CD4-positive, alpha-beta memory T cell (primary cell): ENCODE measurements at regions not wholly inside any gene's neighbourhood (a gene's known extent, or its start where the extent isn't known, plus 50 kb on each side); places are given as distances from the start of the nearest gene placed in this dataset.

Experiments
- CTCF ChIA-PET: fragments of 350-600 bp; sonication (Branson Sonifier 250); formaldehyde crosslinking; loops from one replicate; lab custom pipeline; 2021; ENCODE audit warnings: inconsistent platforms; ENCODE audit not compliant: partially characterized antibody; lab: Charles Lee
- POLR2A ChIA-PET: fragments of 350-600 bp; sonication (Branson Sonifier 250); formaldehyde crosslinking; loops from one replicate; lab custom pipeline; 2021; ENCODE audit not compliant: partially characterized antibody; lab: Charles Lee
- DNase-seq, 5 donors: peaks; one replicate each; pipeline versions ENCODE4 v3.0.0 to v3.0.0-alpha.2; 2020 to 2022; ENCODE audit warnings: mixed read lengths in 1 of 5
- H3K27ac ChIP-seq: one replicate; pipeline ENCODE4 v1.7.0; 2013; ENCODE audit warnings: low read depth, low read length
- H3K27me3 ChIP-seq: 2 replicates; pipeline ENCODE4 v1.7.0; 2013; ENCODE audit warnings: mild to moderate bottlenecking, low read length, moderate library complexity; ENCODE audit not compliant: insufficient read depth
- H3K36me3 ChIP-seq: 2 replicates; pipeline ENCODE4 v1.7.0; 2013; ENCODE audit warnings: mild to moderate bottlenecking, low read length, moderate library complexity; ENCODE audit not compliant: insufficient read depth
- H3K4me1 ChIP-seq: 2 replicates; pipeline ENCODE4 v1.7.0; 2013; ENCODE audit warnings: mild to moderate bottlenecking, low read length, moderate library complexity; ENCODE audit not compliant: insufficient read depth
- H3K4me3 ChIP-seq, 2 donors: one replicate each; pipeline ENCODE4 v1.7.0; 2013; ENCODE audit warnings: low read length in 2 of 2, mild to moderate bottlenecking in 1 of 2
- H3K9me3 ChIP-seq, 2 donors: one replicate each; pipeline ENCODE4 v1.7.0; 2013; ENCODE audit warnings: low read length in 2 of 2, control low read depth in 1 of 2; ENCODE audit not compliant: control insufficient read depth in 1 of 2
- H3K27ac Mint-ChIP-seq, 7 donors: one replicate each; pipeline ENCODE4 v1.8.0; 2020 to 2021; ENCODE audit warnings: mixed read lengths in 7 of 7, mild to moderate bottlenecking in 6 of 7, inconsistent platforms in 3 of 7, moderate library complexity in 3 of 7
- H3K27me3 Mint-ChIP-seq, 2 donors: one replicate each; pipeline ENCODE4 v1.8.0; 2020 to 2021; ENCODE audit warnings: mixed read lengths in 2 of 2
- H3K36me3 Mint-ChIP-seq, 2 donors: one replicate each; pipeline ENCODE4 v1.8.0; 2020 to 2021; ENCODE audit warnings: mixed read lengths in 2 of 2, inconsistent platforms in 1 of 2, mild to moderate bottlenecking in 1 of 2
- H3K4me1 Mint-ChIP-seq, 4 donors: one replicate each; pipeline ENCODE4 v1.8.0; 2020 to 2021; ENCODE audit warnings: mixed read lengths in 4 of 4, mild to moderate bottlenecking in 1 of 4
- H3K4me3 Mint-ChIP-seq, 8 donors: one replicate each; pipeline ENCODE4 v1.8.0; 2020 to 2021; ENCODE audit warnings: mixed read lengths in 8 of 8, mild to moderate bottlenecking in 7 of 8, moderate library complexity in 6 of 8, inconsistent platforms in 3 of 8
- H3K9me3 Mint-ChIP-seq, 8 donors: one replicate each; pipeline ENCODE4 v1.8.0; 2020 to 2021; ENCODE audit warnings: mixed read lengths in 8 of 8, mild to moderate bottlenecking in 5 of 8, inconsistent platforms in 3 of 8, moderate library complexity in 1 of 8
- intact Hi-C: fragments of 100-400 bp; cut with micrococcal nuclease; formaldehyde crosslinking; loops from one replicate; pipeline ENCODE4 v1.15.1; 2023

DNA sequence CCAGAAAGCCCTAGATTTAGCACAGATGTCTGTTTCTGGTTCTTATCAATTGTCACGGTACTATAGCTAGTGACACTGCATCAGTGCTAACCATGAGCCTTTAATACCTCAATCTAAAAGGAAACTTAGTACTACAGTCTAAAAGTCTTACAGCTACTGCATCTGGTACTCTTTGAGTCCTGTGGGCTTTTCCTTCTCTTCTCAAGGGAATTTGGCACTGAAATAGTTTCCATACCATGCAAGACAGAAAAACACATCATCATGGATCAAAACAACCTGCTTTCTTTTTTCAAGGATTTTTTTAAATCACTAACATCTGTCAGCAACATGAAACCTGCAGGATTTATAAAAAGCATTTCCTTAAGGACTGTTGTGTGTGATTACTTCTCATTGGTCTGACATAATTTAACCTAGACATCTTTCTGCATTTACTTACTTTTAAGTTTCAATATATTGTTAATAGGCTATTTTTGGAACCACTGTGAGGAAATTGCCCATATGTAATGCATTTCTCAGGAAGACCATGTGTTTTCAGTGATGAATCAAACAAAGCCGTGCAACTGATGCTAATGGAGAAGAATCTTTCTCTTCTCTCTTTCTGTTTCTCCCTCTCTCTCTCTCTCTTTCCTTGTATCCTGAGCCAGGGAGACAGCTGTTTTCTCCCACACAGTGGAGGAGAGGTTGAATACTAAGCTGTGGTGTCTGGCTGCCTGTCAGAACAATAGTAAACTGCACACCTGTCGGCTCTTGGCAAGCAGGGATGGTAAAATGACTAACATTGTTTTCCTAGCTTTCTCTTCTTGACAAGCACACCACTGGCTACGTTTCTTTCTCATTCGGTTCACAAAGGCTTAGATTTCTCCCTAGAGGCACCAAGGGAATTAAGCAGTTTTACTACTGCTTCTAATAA, 273.4 kb downstream of the CSNK1G3 start:
- POLR2A ChIA-PET, result no interaction called here
- Histone ChIP-seq H3K4me1 (no peaks in the 10 kb centered on the region), H3K36me3 (no peaks in the 10 kb centered on the region), H3K4me3 (no peak overlapping the region), H3K27me3 (no peaks in the 10 kb centered on the region), H3K9me3 (no peaks in the 10 kb centered on the region), H3K27ac (no peak overlapping the region)
- Mint-ChIP-seq H3K27me3 (no peaks in the 10 kb centered on the region), H3K36me3 (no peaks in the 10 kb centered on the region), H3K4me1 (no peaks in the 10 kb centered on the region), H3K4me3 (no peak overlapping the region), H3K27ac (no peak overlapping the region), H3K9me3 (peaks cover 0 to 8% (median 4%) of the 10 kb centered on the region in 8 donors)
- intact Hi-C loops, result no loop called here
- DNase-seq, result no peak
- CTCF ChIA-PET, result no interaction called here

DNA sequence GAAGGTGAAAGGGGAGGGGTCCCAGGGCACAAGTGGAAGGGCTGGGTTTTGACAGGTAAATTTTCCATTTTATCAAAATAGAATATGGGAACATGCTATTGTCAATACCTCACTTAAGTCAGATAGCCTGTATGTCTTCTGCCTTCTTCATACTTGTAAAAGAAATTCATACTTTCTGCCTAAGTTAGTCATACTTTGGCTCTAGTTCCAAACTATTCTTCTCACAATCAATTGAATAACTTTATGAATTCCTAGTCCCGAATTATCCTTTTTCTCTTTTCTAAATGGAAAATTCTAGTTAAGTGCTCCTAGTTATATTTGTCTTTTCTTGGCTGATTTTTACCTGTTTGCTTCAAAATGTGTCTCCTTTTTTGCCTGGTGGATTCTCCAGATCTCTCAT, 271.4 kb downstream of the CSNK1G3 start:
- Mint-ChIP-seq H3K9me3 (peaks cover 0 to 2% (median 0%) of the 10 kb centered on the region in 8 donors), H3K4me3 (no peak overlapping the region), H3K27me3 (no peaks in the 10 kb centered on the region), H3K4me1 (no peaks in the 10 kb centered on the region), H3K27ac (no peak overlapping the region), H3K36me3 (no peaks in the 10 kb centered on the region)
- Histone ChIP-seq H3K36me3 (no peaks in the 10 kb centered on the region), H3K4me3 (no peak overlapping the region), H3K27ac (no peak overlapping the region), H3K4me1 (no peaks in the 10 kb centered on the region), H3K9me3 (no peaks in the 10 kb centered on the region), H3K27me3 (no peaks in the 10 kb centered on the region)
- POLR2A ChIA-PET, result no interaction called here
- CTCF ChIA-PET, result no interaction called here
- intact Hi-C loops, result no loop called here
- no peak for DNase-seq

DNA sequence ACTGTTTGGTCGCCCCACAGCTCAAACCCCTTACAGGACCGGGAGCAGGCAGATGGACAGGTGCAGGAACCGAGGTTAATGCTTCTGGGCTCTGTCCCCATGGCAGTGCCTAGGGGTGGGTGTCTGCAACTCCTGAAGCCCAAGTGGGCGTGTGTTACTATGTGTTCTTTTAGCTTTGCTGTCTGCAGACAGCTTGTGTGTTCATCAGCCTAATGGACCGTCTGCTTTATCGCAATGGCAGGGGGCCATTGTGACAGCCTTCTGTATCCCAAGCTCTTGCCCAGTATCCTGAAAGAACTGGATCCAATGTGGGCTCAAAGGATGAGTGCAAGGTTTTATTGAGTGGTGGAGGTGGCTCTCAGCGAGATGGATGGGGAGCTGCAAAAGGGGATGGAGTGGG, 266.7 kb downstream of the CSNK1G3 start:
- Histone ChIP-seq H3K27ac (no peak overlapping the region), H3K36me3 (no peaks in the 10 kb centered on the region), H3K9me3 (no peaks in the 10 kb centered on the region), H3K27me3 (no peaks in the 10 kb centered on the region), H3K4me1 (no peaks in the 10 kb centered on the region), H3K4me3 (no peak overlapping the region)
- DNase-seq, result no peak
- Mint-ChIP-seq H3K4me3 (no peak overlapping the region), H3K9me3 (peaks cover 0 to 5% (median 0%) of the 10 kb centered on the region in 8 donors), H3K36me3 (no peaks in the 10 kb centered on the region), H3K4me1 (no peaks in the 10 kb centered on the region), H3K27me3 (no peaks in the 10 kb centered on the region), H3K27ac (no peak overlapping the region)
- ChIA-PET CTCF (no interaction called here), POLR2A (no interaction called here)
- intact Hi-C loops, result no loop called here

DNA sequence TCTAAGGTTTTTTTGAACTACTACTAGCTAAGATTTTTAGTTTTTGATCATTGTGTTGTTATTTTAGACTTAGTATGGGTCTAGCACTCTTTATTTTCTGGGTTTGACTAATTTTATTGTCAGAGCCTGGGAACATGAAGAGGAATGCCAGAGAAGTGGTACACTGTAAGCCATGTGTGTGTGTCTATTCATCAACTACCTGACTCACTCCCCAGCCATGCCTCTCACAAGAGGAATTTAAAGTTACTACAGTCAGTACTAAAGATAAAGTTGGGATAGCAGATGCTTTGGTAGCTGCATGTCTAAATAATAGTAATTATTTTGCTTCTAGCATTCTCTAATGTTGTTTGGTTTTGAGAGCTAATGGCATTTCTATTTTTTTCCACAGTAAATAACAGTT, 264.8 kb downstream of the CSNK1G3 start:
- no peak overlapping the region for H3K27ac Mint-ChIP-seq
- H3K9me3 Mint-ChIP-seq, result peaks cover 0 to 17% (median under 1%) of the 10 kb centered on the region in 8 donors
- ChIA-PET POLR2A (no interaction called here), CTCF (interaction anchor here (0.9 kb wide), 1 partner anchor 10 kb away, joined by 3 read pairs; no protein-coding TSS in a partner anchor)
- no peak overlapping the region for H3K4me3 Mint-ChIP-seq
- H3K36me3 ChIP-seq, result no peaks in the 10 kb centered on the region
- H3K4me1 Mint-ChIP-seq, result no peaks in the 10 kb centered on the region
- no peak overlapping the region for H3K4me3 ChIP-seq
- H3K27me3 ChIP-seq, result no peaks in the 10 kb centered on the region
- no peak for DNase-seq
- no peaks in the 10 kb centered on the region for H3K27me3 Mint-ChIP-seq
- no peak overlapping the region for H3K27ac ChIP-seq
- H3K9me3 ChIP-seq, result peaks cover 0 to 4% of the 10 kb centered on the region in 2 donors
- no peaks in the 10 kb centered on the region for H3K4me1 ChIP-seq
- H3K36me3 Mint-ChIP-seq, result no peaks in the 10 kb centered on the region
- intact Hi-C loops, result no loop called here

DNA sequence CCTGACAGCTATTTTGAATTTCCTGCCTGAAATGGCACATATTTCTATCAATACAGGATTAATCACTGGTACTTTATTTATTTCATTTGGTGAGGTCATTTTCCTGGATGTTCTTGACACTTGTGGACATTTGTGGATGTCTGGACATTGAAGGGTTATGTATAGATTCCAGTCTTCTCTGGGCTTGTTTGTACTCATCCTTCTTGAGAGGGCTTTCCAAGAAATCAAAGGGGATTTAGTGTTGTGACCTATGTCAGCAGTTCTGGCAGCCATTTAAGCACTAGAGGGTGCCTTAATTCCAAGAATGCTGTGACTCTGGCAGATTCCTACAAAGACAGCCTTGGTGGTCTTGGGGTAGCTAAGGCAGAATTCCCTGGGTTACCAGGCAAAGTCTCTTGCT, 259.7 kb downstream of the CSNK1G3 start:
- Histone ChIP-seq H3K27me3 (no peaks in the 10 kb centered on the region), H3K4me3 (no peak overlapping the region), H3K36me3 (no peaks in the 10 kb centered on the region), H3K27ac (no peak overlapping the region), H3K9me3 (peaks cover 0 to 4% of the 10 kb centered on the region in 2 donors), H3K4me1 (no peaks in the 10 kb centered on the region)
- DNase-seq, result no peak
- no peaks in the 10 kb centered on the region for H3K4me1 Mint-ChIP-seq
- ChIA-PET CTCF (no interaction called here), POLR2A (no interaction called here)
- intact Hi-C loops, result no loop called here
- H3K9me3 Mint-ChIP-seq, result peaks cover 3 to 22% (median 5%) of the 10 kb centered on the region in 8 donors
- no peak overlapping the region for H3K27ac Mint-ChIP-seq
- H3K36me3 Mint-ChIP-seq, result no peaks in the 10 kb centered on the region
- H3K4me3 Mint-ChIP-seq, result no peak overlapping the region
- no peaks in the 10 kb centered on the region for H3K27me3 Mint-ChIP-seq

DNA sequence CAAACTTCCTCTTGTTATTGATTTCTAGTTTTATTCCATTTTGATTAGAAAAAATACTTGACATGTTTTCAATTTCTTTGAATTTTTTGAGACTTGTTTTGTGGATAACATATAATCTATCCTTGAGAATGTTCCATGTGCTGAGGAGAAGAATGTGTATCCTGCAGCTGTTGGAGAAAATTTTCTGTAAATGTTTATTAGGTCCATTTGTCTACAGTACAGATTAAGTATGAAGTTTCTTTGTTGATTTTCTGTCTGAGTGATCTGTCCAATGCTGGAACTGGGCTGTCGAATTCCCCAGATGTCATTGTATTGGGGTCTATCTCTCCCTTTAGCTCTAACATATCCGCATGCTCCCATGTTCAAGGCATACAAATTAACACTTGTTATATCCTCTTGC, 251.2 kb downstream of the CSNK1G3 start:
- Histone ChIP-seq H3K27me3 (no peaks in the 10 kb centered on the region), H3K36me3 (no peaks in the 10 kb centered on the region), H3K4me1 (no peaks in the 10 kb centered on the region), H3K9me3 (no peaks in the 10 kb centered on the region), H3K4me3 (no peak overlapping the region), H3K27ac (no peak overlapping the region)
- Mint-ChIP-seq H3K27me3 (no peaks in the 10 kb centered on the region), H3K4me3 (no peak overlapping the region), H3K27ac (no peak overlapping the region), H3K9me3 (peaks cover 0 to 16% (median 4%) of the 10 kb centered on the region in 8 donors), H3K36me3 (no peaks in the 10 kb centered on the region), H3K4me1 (no peaks in the 10 kb centered on the region)
- ChIA-PET CTCF (no interaction called here), POLR2A (no interaction called here)
- DNase-seq, result no peak
- intact Hi-C loops, result no loop called here

DNA sequence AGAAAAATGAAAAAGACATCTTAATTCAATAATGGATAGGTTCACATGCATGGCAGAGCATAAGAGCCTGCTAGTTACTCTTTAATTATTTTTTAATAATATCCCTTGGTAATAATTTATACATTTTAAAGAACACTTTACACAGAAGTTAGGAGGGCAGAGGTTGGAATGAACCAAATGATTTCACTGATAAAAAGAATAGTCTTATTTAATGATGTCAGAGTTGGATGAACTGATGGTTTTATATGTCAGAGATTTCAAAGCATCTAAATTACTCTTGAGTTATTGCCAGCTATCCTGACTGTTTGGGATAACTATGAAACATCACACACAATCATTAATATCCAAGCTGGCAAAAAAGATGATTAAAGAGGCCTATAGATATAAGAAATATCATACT, 244.8 kb downstream of the CSNK1G3 start:
- Mint-ChIP-seq H3K27ac (no peak overlapping the region), H3K36me3 (no peaks in the 10 kb centered on the region), H3K4me3 (no peak overlapping the region), H3K27me3 (no peaks in the 10 kb centered on the region), H3K4me1 (no peaks in the 10 kb centered on the region), H3K9me3 (peaks cover 0 to 2% (median 0%) of the 10 kb centered on the region in 8 donors)
- POLR2A ChIA-PET, result no interaction called here
- H3K4me3 ChIP-seq, result no peak overlapping the region
- H3K27me3 ChIP-seq, result no peaks in the 10 kb centered on the region
- CTCF ChIA-PET, result no interaction called here
- H3K4me1 ChIP-seq, result no peaks in the 10 kb centered on the region
- no peak overlapping the region for H3K27ac ChIP-seq
- H3K9me3 ChIP-seq, result no peaks in the 10 kb centered on the region
- no peaks in the 10 kb centered on the region for H3K36me3 ChIP-seq
- intact Hi-C loops, result no loop called here
- no peak for DNase-seq
